ENCODE measurements at regions not wholly inside any gene's neighbourhood (a gene's known extent, or its start where the extent isn't known, plus 50 kb on each side); places are given as distances from the start of the nearest gene placed in this dataset.

- H3K27ac ChIP-seq (ENCODE audit: low read depth, low read length) = no peak overlapping the region
- H3K9me3 ChIP-seq (ENCODE audit: insufficient read depth, low read depth, low read length) = no peaks in the 10 kb centered on the region
- no peaks in the 10 kb centered on the region for H3K36me3 ChIP-seq (ENCODE audit: insufficient read depth, low read length)
- no peak overlapping the region for H3K4me3 ChIP-seq (ENCODE audit: low read length)
- 91% methylated on average over 4 of the region's 4 CpGs for WGBS
- H3K4me1 ChIP-seq (ENCODE audit: insufficient read depth, low read length) = peaks cover 27% of the 10 kb centered on the region
- H3K27me3 ChIP-seq (ENCODE audit: insufficient read depth, low read length) = no peaks in the 10 kb centered on the region
- H3K9ac ChIP-seq (ENCODE audit: low read depth, low read length) = no peak overlapping the region
Observed at GRCh38 chr15:66832664-66833063, 130.6 kb downstream of the SMAD6 start.

GRCh38 chr15:66833371-66833770 is 131.3 kb downstream of the SMAD6 start:
- Histone ChIP-seq H3K36me3 (ENCODE audit: insufficient read depth, low read length) (no peaks in the 10 kb centered on the region), H3K9me3 (ENCODE audit: insufficient read depth, low read depth, low read length) (no peaks in the 10 kb centered on the region), H3K9ac (ENCODE audit: low read depth, low read length) (no peak overlapping the region), H3K4me3 (ENCODE audit: low read length) (no peak overlapping the region), H3K4me1 (ENCODE audit: insufficient read depth, low read length) (peaks cover 20% of the 10 kb centered on the region), H3K27me3 (ENCODE audit: insufficient read depth, low read length) (no peaks in the 10 kb centered on the region), H3K27ac (ENCODE audit: low read depth, low read length) (no peak overlapping the region)
- WGBS = 89% methylated on average over 8 of the region's 8 CpGs

GRCh38 chr15:66833803-66834202 is 131.8 kb downstream of the SMAD6 start:
- Histone ChIP-seq H3K36me3 (ENCODE audit: insufficient read depth, low read length) (no peaks in the 10 kb centered on the region), H3K9ac (ENCODE audit: low read depth, low read length) (no peak overlapping the region), H3K27ac (ENCODE audit: low read depth, low read length) (no peak overlapping the region), H3K9me3 (ENCODE audit: insufficient read depth, low read depth, low read length) (no peaks in the 10 kb centered on the region), H3K4me1 (ENCODE audit: insufficient read depth, low read length) (peaks cover 22% of the 10 kb centered on the region), H3K4me3 (ENCODE audit: low read length) (no peak overlapping the region), H3K27me3 (ENCODE audit: insufficient read depth, low read length) (no peaks in the 10 kb centered on the region)
- WGBS = 97% methylated on average over 5 of the region's 5 CpGs

DNA sequence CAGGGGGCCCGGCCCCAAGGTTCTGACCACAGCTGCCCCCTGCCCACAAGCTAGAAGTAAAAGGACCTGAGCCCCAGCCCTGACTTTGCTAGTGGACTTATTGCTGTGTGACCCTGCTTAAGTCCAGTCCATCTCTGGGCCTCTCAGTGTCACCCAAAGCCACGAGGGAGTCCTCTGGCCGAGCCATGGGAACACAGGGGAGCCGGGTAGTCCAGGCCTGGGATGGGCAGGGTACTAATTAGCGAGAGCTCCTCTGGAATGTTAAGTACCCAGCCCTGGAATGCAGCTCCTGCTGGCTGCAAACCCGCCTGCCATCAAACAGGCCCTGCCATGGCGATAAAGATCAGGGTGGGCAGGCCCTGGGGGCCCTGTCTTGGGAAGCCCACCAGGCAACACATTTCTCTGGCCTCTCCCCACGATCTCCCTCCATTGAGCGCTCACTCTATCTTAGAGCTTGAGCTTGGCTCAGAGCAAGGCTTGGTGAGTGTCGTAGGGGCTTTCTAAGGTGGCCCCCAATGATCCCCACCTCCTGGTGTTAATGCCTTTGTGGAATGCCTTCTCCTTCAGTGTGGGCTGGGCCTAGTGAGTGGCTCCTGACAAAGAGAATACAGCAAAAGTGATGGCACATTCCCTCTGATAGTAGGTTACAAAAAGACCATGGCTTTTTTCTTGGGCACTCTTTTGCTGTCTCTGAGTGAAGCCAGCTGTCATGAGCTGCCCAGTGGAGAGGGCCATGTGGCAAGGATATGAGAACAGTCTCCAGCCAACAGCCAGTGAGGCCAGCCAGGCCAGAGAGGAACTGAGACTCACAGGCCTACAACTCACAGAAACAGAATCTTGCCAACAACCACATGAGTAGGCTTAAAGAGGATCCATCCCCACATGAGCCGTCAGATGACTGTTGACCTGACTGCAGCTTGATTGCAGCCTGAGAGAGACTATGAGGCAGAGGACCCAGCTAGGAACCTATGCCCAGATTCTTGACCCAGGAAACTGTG is 133.1 kb downstream of the SMAD6 start:
- Histone ChIP-seq H3K9ac (ENCODE audit: low read depth, low read length) (peak overlapping the region; percentile 23; the same call in 1 of the 2 replicates), H3K36me3 (ENCODE audit: insufficient read depth, low read length) (no peaks in the 10 kb centered on the region), H3K9me3 (ENCODE audit: insufficient read depth, low read depth, low read length) (no peaks in the 10 kb centered on the region), H3K27ac (ENCODE audit: low read depth, low read length) (peak overlapping the region; percentile 74), H3K27me3 (ENCODE audit: insufficient read depth, low read length) (no peaks in the 10 kb centered on the region), H3K4me1 (ENCODE audit: insufficient read depth, low read length) (peaks cover 22% of the 10 kb centered on the region), H3K4me3 (ENCODE audit: low read length) (no peak overlapping the region)
- WGBS = 35% methylated on average over 11 of the region's 11 CpGs

- Histone ChIP-seq H3K9ac (ENCODE audit: low read depth, low read length) (no peak overlapping the region), H3K4me3 (ENCODE audit: low read length) (no peak overlapping the region), H3K27me3 (ENCODE audit: insufficient read depth, low read length) (peaks cover 11% of the 10 kb centered on the region), H3K9me3 (ENCODE audit: insufficient read depth, low read depth, low read length) (no peaks in the 10 kb centered on the region), H3K36me3 (ENCODE audit: insufficient read depth, low read length) (no peaks in the 10 kb centered on the region), H3K4me1 (ENCODE audit: insufficient read depth, low read length) (peaks cover 22% of the 10 kb centered on the region), H3K27ac (ENCODE audit: low read depth, low read length) (no peak overlapping the region)
- 88% methylated on average over 9 of the region's 9 CpGs for WGBS
Observed at GRCh38 chr15:66836231-66837030, 134.4 kb downstream of the SMAD6 start.

DNA sequence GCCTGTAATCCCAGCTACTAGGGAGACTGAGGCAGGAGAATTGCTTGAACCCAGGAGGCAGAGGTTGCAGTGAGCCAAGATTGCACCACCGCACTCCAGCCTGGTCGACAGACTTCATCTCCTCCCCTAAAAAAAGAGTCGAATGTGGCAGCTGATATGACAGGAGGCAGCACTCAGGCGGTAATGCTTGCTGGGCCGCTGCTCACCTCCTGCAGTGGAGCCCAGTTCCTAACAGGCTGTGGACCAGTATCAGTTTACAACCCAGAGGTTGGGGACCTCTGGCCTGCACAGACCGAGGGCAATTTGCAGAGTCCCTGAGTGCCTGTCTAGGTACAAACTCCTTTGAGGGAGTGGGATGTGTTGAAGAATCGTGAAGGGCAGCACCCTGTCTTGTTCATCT is 136.2 kb downstream of the SMAD6 start:
- H3K9ac ChIP-seq (ENCODE audit: low read depth, low read length) = no peak overlapping the region
- peaks cover 25% of the 10 kb centered on the region for H3K27me3 ChIP-seq (ENCODE audit: insufficient read depth, low read length)
- H3K4me1 ChIP-seq (ENCODE audit: insufficient read depth, low read length) = peaks cover 22% of the 10 kb centered on the region
- H3K4me3 ChIP-seq (ENCODE audit: low read length) = no peak overlapping the region
- H3K9me3 ChIP-seq (ENCODE audit: insufficient read depth, low read depth, low read length) = no peaks in the 10 kb centered on the region
- 77% methylated on average over 6 of the region's 7 CpGs for WGBS
- no peak overlapping the region for H3K27ac ChIP-seq (ENCODE audit: low read depth, low read length)
- H3K36me3 ChIP-seq (ENCODE audit: insufficient read depth, low read length) = no peaks in the 10 kb centered on the region

DNA sequence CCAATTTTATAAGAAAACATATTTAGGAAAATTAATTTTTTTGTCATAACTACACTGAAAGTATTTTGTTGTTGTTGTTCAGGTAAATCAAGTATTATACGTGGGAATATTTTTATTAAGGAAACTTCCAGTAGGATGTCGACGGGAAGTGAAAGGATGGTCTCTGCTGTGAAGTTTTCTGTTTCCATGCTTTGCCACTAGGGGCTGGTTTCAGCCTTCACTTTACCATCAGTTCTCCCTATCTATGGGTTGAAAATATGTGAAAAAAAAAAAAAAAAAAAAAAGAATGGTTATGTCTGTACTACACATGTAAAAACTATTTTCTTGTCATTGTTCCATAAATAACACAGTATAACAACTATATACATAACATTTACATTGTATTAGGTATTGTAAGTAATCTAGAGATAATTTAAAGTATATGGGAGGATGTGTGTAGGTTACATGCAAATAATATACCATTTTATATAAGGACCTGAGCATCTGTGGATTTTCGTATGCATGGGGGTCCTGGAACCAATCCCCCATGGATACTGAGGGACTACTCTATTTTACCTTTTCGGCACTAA is 136.7 kb downstream of the SMAD6 start:
- Histone ChIP-seq H3K9me3 (ENCODE audit: insufficient read depth, low read depth, low read length) (no peaks in the 10 kb centered on the region), H3K27me3 (ENCODE audit: insufficient read depth, low read length) (peaks cover 31% of the 10 kb centered on the region), H3K27ac (ENCODE audit: low read depth, low read length) (no peak overlapping the region), H3K36me3 (ENCODE audit: insufficient read depth, low read length) (no peaks in the 10 kb centered on the region), H3K4me1 (ENCODE audit: insufficient read depth, low read length) (peaks cover 22% of the 10 kb centered on the region), H3K9ac (ENCODE audit: low read depth, low read length) (no peak overlapping the region), H3K4me3 (ENCODE audit: low read length) (no peak overlapping the region)
- WGBS = 50% methylated on average over 5 of the region's 5 CpGs

DNA sequence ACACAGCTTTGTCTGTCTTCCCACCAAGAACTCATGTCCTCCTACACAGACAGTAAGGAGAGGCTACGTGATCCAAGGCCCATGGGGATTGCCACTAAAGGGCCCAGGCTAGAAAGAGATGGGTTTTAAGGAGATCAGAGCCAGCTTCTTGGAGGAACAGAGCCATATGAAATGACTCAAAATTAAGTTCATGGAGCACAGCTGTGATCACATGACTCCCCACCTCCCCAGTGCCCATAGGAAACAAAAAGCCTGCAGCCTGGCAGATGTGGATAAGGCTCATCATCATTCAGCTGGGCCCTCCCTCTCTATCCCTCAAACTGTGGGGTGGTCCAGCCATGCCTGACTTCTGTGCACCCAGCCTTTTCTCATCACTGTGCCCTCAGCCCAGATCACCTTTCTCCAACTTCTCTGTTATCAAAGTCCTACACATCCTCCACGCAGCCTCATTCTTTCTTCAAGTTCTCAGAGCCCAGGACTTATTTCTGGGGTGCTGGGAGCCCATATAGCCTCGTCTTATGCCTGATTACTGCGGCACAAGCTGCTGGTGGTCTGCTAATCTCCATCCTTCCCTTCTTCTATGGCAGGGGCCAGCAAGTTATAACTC is 137.6 kb downstream of the SMAD6 start:
- 90% methylated on average over 4 of the region's 4 CpGs for WGBS
- Histone ChIP-seq H3K9ac (ENCODE audit: low read depth, low read length) (no peak overlapping the region), H3K27me3 (ENCODE audit: insufficient read depth, low read length) (peaks cover 40% of the 10 kb centered on the region)

GRCh38 chr15:66840615-66841390 is 138.8 kb downstream of the SMAD6 start:
- Histone ChIP-seq H3K27ac (ENCODE audit: low read depth, low read length) (no peak overlapping the region), H3K9me3 (ENCODE audit: insufficient read depth, low read depth, low read length) (no peaks in the 10 kb centered on the region), H3K4me3 (ENCODE audit: low read length) (no peak overlapping the region), H3K9ac (ENCODE audit: low read depth, low read length) (no peak overlapping the region), H3K36me3 (ENCODE audit: insufficient read depth, low read length) (no peaks in the 10 kb centered on the region), H3K27me3 (ENCODE audit: insufficient read depth, low read length) (peaks cover 41% of the 10 kb centered on the region), H3K4me1 (ENCODE audit: insufficient read depth, low read length) (peaks cover 5% of the 10 kb centered on the region; the same call in 1 of the 2 replicates)
- 93% methylated on average over 5 of the region's 5 CpGs for WGBS

More for the DNA sequence above, 137.6 kb downstream of the SMAD6 start:
- Histone ChIP-seq H3K36me3 (ENCODE audit: insufficient read depth, low read length) (no peaks in the 10 kb centered on the region), H3K9me3 (ENCODE audit: insufficient read depth, low read depth, low read length) (no peaks in the 10 kb centered on the region), H3K27ac (ENCODE audit: low read depth, low read length) (no peak overlapping the region), H3K4me1 (ENCODE audit: insufficient read depth, low read length) (peaks cover 17% of the 10 kb centered on the region), H3K4me3 (ENCODE audit: low read length) (no peak overlapping the region)

DNA sequence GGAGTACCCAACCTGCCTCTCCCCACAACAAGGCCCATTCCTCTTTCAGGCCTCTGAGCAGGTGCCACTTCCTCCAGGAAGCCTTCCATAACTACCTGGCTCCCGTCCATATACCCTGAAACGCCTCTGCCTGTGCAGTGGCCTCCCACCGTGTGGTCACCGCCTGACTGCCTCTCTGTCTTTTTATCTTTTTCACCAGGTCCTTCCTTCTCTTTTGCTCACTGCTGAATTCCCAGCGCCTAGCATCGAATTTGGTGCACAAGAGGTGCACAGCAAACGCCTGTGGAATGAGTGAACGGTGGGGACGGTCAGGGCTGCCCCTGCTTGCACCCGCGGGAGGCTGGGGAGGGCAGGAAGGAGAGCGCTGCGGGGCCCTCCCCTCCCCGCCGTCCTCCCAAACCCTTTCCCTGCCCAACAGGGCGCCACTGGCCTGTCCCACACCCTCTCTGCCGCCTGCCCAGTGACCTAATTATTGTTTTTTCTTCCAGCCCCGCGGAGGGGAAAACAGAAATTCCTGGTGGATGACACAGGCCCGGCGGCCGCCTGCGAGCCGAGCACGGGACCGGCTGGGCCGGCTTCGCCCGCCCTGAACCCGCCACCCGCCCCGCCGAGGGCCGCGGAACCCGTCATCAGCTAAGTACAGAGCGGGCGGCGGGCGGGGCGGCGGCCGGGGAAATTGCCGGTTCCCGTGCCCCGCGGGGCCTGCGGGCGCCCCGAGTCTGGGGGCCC is 140.1 kb downstream of the SMAD6 start:
- Histone ChIP-seq H3K9me3 (ENCODE audit: insufficient read depth, low read depth, low read length) (no peaks in the 10 kb centered on the region), H3K27me3 (ENCODE audit: insufficient read depth, low read length) (peaks cover 41% of the 10 kb centered on the region), H3K27ac (ENCODE audit: low read depth, low read length) (no peak overlapping the region), H3K4me1 (ENCODE audit: insufficient read depth, low read length) (0 out of 2 replicates have a peak, but pooled peaks cover 3% of the 10 kb centered on the region), H3K4me3 (ENCODE audit: low read length) (peak overlapping the region; percentile 50), H3K9ac (ENCODE audit: low read depth, low read length) (peak overlapping the region; percentile 37; the same call in 1 of the 2 replicates), H3K36me3 (ENCODE audit: insufficient read depth, low read length) (no peaks in the 10 kb centered on the region)
- WGBS = 4% methylated on average over 50 of the region's 50 CpGs

Data from HUES64 (cell line).